K562 (cell line): ENCODE measurements at regions not wholly inside any gene's neighbourhood (a gene's known extent, or its start where the extent isn't known, plus 50 kb on each side); places are given as distances from the start of the nearest gene placed in this dataset.
A peak's percentile ranks its signal among the peaks of the same experiment; 100 is the strongest.

ENCODE experiments used
- HMG20B ChIP-seq: fragments of 250-450 bp; sonication (Bioruptor Pico); IDR thresholded peaks from 2 replicates; pipeline ENCODE4 v1.5.0; 2021; ENCODE audit warnings: mild to moderate bottlenecking
- PPARD ChIP-seq: fragments of 250-450 bp; sonication (Bioruptor Pico); IDR thresholded peaks from 2 replicates; pipeline ENCODE4 v1.8.0; 2022; ENCODE audit warnings: inconsistent platforms, mild to moderate bottlenecking, moderate library complexity
- PRPF4 ChIP-seq: fragments of 200-400 bp; formaldehyde crosslinking; IDR thresholded peaks from one replicate; pipeline ENCODE4 v1.6.1; 2017; ENCODE audit warnings: low read length, low read depth, mild to moderate bottlenecking; ENCODE audit not compliant: insufficient read depth, poor library complexity, severe bottlenecking
- ZFPM2 ChIP-seq: fragments of 250-450 bp; sonication (Bioruptor Pico); IDR thresholded peaks from 2 replicates; pipeline ENCODE4 v1.5.1; 2022; ENCODE audit warnings: mild to moderate bottlenecking
- ZNF717 ChIP-seq: fragments of 250-450 bp; sonication (Bioruptor Pico); IDR thresholded peaks from 2 replicates; pipeline ENCODE4 v1.5.0; 2021
- TF ChIP-seq, protein P1 (sequence below): fragments of 450-650 bp; formaldehyde crosslinking; IDR thresholded peaks from 2 replicates; pipeline ENCODE4 v1.4.0; 2022; ENCODE audit warnings: missing genetic modification characterization
- TF ChIP-seq, protein P2 (sequence below): sonication (generic); IDR thresholded peaks from 2 replicates; pipeline ENCODE4 v1.6.1; 2016
- TF ChIP-seq, protein P3 (sequence below): sonication (generic); formaldehyde crosslinking; IDR thresholded peaks from 2 replicates; pipeline ENCODE4 v1.8.0; 2023; ENCODE audit warnings: missing genetic modification reagents, mild to moderate bottlenecking, borderline replicate concordance
- TF ChIP-seq, protein P4 (sequence below), 2 experiments: fragments of 450-650 bp; formaldehyde crosslinking in 1 of 2; IDR thresholded peaks; 2 replicates each; pipeline versions ENCODE4 v1.4.0 to v1.6.1; 2014 to 2020; ENCODE audit warnings: mild to moderate bottlenecking in 2 of 2, borderline replicate concordance in 1 of 2, low read depth in 1 of 2

- TF ChIP-seq, protein P1, sequence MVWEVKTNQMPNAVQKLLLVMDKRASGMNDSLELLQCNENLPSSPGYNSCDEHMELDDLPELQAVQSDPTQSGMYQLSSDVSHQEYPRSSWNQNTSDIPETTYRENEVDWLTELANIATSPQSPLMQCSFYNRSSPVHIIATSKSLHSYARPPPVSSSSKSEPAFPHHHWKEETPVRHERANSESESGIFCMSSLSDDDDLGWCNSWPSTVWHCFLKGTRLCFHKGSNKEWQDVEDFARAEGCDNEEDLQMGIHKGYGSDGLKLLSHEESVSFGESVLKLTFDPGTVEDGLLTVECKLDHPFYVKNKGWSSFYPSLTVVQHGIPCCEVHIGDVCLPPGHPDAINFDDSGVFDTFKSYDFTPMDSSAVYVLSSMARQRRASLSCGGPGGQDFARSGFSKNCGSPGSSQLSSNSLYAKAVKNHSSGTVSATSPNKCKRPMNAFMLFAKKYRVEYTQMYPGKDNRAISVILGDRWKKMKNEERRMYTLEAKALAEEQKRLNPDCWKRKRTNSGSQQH (CRISPR knock-in tag), result peak; percentile 48; the same call in 1 of the 2 replicates
- TF ChIP-seq ZFPM2 (0 out of 2 replicates have a peak, but pooled peaks have one; percentile 32), PRPF4 (no peak), HMG20B (CRISPR knock-in tag) (no peak; the same call in 1 of the 2 replicates), PPARD (CRISPR knock-in tag) (no peak), ZNF717 (CRISPR knock-in tag) (0 out of 2 replicates have a peak, but pooled peaks have one; percentile 68)
- TF ChIP-seq, protein P2, sequence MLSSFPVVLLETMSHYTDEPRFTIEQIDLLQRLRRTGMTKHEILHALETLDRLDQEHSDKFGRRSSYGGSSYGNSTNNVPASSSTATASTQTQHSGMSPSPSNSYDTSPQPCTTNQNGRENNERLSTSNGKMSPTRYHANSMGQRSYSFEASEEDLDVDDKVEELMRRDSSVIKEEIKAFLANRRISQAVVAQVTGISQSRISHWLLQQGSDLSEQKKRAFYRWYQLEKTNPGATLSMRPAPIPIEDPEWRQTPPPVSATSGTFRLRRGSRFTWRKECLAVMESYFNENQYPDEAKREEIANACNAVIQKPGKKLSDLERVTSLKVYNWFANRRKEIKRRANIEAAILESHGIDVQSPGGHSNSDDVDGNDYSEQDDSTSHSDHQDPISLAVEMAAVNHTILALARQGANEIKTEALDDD, result peak; percentile 43; the same call in 1 of the 2 replicates
- TF ChIP-seq, protein P3, sequence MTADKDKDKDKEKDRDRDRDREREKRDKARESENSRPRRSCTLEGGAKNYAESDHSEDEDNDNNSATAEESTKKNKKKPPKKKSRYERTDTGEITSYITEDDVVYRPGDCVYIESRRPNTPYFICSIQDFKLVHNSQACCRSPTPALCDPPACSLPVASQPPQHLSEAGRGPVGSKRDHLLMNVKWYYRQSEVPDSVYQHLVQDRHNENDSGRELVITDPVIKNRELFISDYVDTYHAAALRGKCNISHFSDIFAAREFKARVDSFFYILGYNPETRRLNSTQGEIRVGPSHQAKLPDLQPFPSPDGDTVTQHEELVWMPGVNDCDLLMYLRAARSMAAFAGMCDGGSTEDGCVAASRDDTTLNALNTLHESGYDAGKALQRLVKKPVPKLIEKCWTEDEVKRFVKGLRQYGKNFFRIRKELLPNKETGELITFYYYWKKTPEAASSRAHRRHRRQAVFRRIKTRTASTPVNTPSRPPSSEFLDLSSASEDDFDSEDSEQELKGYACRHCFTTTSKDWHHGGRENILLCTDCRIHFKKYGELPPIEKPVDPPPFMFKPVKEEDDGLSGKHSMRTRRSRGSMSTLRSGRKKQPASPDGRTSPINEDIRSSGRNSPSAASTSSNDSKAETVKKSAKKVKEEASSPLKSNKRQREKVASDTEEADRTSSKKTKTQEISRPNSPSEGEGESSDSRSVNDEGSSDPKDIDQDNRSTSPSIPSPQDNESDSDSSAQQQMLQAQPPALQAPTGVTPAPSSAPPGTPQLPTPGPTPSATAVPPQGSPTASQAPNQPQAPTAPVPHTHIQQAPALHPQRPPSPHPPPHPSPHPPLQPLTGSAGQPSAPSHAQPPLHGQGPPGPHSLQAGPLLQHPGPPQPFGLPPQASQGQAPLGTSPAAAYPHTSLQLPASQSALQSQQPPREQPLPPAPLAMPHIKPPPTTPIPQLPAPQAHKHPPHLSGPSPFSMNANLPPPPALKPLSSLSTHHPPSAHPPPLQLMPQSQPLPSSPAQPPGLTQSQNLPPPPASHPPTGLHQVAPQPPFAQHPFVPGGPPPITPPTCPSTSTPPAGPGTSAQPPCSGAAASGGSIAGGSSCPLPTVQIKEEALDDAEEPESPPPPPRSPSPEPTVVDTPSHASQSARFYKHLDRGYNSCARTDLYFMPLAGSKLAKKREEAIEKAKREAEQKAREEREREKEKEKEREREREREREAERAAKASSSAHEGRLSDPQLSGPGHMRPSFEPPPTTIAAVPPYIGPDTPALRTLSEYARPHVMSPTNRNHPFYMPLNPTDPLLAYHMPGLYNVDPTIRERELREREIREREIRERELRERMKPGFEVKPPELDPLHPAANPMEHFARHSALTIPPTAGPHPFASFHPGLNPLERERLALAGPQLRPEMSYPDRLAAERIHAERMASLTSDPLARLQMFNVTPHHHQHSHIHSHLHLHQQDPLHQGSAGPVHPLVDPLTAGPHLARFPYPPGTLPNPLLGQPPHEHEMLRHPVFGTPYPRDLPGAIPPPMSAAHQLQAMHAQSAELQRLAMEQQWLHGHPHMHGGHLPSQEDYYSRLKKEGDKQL, result 0 out of 2 replicates have a peak, but pooled peaks have one; percentile 44
- TF ChIP-seq, protein P4, sequence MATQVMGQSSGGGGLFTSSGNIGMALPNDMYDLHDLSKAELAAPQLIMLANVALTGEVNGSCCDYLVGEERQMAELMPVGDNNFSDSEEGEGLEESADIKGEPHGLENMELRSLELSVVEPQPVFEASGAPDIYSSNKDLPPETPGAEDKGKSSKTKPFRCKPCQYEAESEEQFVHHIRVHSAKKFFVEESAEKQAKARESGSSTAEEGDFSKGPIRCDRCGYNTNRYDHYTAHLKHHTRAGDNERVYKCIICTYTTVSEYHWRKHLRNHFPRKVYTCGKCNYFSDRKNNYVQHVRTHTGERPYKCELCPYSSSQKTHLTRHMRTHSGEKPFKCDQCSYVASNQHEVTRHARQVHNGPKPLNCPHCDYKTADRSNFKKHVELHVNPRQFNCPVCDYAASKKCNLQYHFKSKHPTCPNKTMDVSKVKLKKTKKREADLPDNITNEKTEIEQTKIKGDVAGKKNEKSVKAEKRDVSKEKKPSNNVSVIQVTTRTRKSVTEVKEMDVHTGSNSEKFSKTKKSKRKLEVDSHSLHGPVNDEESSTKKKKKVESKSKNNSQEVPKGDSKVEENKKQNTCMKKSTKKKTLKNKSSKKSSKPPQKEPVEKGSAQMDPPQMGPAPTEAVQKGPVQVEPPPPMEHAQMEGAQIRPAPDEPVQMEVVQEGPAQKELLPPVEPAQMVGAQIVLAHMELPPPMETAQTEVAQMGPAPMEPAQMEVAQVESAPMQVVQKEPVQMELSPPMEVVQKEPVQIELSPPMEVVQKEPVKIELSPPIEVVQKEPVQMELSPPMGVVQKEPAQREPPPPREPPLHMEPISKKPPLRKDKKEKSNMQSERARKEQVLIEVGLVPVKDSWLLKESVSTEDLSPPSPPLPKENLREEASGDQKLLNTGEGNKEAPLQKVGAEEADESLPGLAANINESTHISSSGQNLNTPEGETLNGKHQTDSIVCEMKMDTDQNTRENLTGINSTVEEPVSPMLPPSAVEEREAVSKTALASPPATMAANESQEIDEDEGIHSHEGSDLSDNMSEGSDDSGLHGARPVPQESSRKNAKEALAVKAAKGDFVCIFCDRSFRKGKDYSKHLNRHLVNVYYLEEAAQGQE (IDR thresholded peaks at IDR 0.05; ENCODE audit: borderline replicate concordance), result no peak
- TF ChIP-seq, protein P4 (CRISPR knock-in tag; IDR thresholded peaks at IDR 0.05; ENCODE audit: low read depth), result no peak
Measured at GRCh38 chr18:22467760-22468553, 50.2 kb upstream of the CTAGE1 start (continued).
